Glutamatergic neuron (in vitro differentiated cells): ENCODE measurements at regions not wholly inside any gene's neighbourhood (a gene's known extent, or its start where the extent isn't known, plus 50 kb on each side); places are given as distances from the start of the nearest gene placed in this dataset.

Experiments used
- DNase-seq: peaks from one replicate; pipeline ENCODE4 v3.0.0; 2022
- H3K27ac Mint-ChIP-seq: one replicate; pipeline ENCODE4 v1.8.0; 2020; ENCODE audit warnings: mild to moderate bottlenecking, mixed read lengths, inconsistent platforms; ENCODE audit not compliant: unreplicated experiment
- H3K27me3 Mint-ChIP-seq: one replicate; pipeline ENCODE4 v1.8.0; 2020; ENCODE audit warnings: mild to moderate bottlenecking, moderate library complexity, mixed read lengths, inconsistent platforms; ENCODE audit not compliant: unreplicated experiment
- H3K36me3 Mint-ChIP-seq: one replicate; pipeline ENCODE4 v1.8.0; 2020; ENCODE audit warnings: mild to moderate bottlenecking, mixed read lengths, inconsistent platforms; ENCODE audit not compliant: unreplicated experiment
- H3K4me1 Mint-ChIP-seq: one replicate; pipeline ENCODE4 v1.8.0; 2020; ENCODE audit warnings: mild to moderate bottlenecking, low read depth, mixed read lengths, inconsistent platforms; ENCODE audit not compliant: unreplicated experiment
- H3K4me3 Mint-ChIP-seq: one replicate; pipeline ENCODE4 v1.8.0; 2020; ENCODE audit warnings: mild to moderate bottlenecking, mixed read lengths, inconsistent platforms; ENCODE audit not compliant: unreplicated experiment
- H3K9me3 Mint-ChIP-seq: one replicate; pipeline ENCODE4 v1.8.0; 2020; ENCODE audit warnings: mild to moderate bottlenecking, moderate library complexity, mixed read lengths, inconsistent platforms; ENCODE audit not compliant: unreplicated experiment
- CTCF ChIP-seq: fragments of 200-600 bp; sonication (generic); IDR thresholded peaks from one replicate; pipeline ENCODE4 v1.5.0; 2021; ENCODE audit not compliant: partially characterized antibody, unreplicated experiment

- DNase-seq, result no peak
- H3K4me3 Mint-ChIP-seq, result no peak overlapping the region
- TF ChIP-seq CTCF, result no peak
- no peaks in the 10 kb centered on the region for H3K9me3 Mint-ChIP-seq
- no peaks in the 10 kb centered on the region for H3K27me3 Mint-ChIP-seq
- H3K4me1 Mint-ChIP-seq, result no peaks in the 10 kb centered on the region
- H3K27ac Mint-ChIP-seq, result no peak overlapping the region
- H3K36me3 Mint-ChIP-seq, result no peaks in the 10 kb centered on the region
Measured at GRCh38 chr3:164507886-164508285, 570.4 kb downstream of the SI start.

GRCh38 chr3:164498917-164499316 is 579.4 kb downstream of the SI start:
- Mint-ChIP-seq H3K9me3 (no peaks in the 10 kb centered on the region), H3K27ac (no peak overlapping the region), H3K4me3 (no peak overlapping the region), H3K36me3 (no peaks in the 10 kb centered on the region), H3K4me1 (no peaks in the 10 kb centered on the region), H3K27me3 (no peaks in the 10 kb centered on the region)
- TF ChIP-seq CTCF, result no peak
- DNase-seq, result no peak

- Mint-ChIP-seq H3K9me3 (no peaks in the 10 kb centered on the region), H3K36me3 (no peaks in the 10 kb centered on the region), H3K4me1 (no peaks in the 10 kb centered on the region), H3K27ac (no peak overlapping the region), H3K27me3 (no peaks in the 10 kb centered on the region), H3K4me3 (no peak overlapping the region)
- no peak for DNase-seq
- TF ChIP-seq CTCF, result no peak
Measured at GRCh38 chr3:164488893-164489292, 589.4 kb downstream of the SI start.

- H3K9me3 Mint-ChIP-seq, result no peaks in the 10 kb centered on the region
- no peaks in the 10 kb centered on the region for H3K36me3 Mint-ChIP-seq
- no peak for TF ChIP-seq CTCF
- H3K27me3 Mint-ChIP-seq, result peaks cover under 1% of the 10 kb centered on the region
- H3K4me1 Mint-ChIP-seq, result no peaks in the 10 kb centered on the region
- no peak for DNase-seq
- no peak overlapping the region for H3K4me3 Mint-ChIP-seq
- no peak overlapping the region for H3K27ac Mint-ChIP-seq
Measured at GRCh38 chr3:164486150-164486549, 592.1 kb downstream of the SI start.

GRCh38 chr3:164479978-164480377 is 598.3 kb downstream of the SI start:
- Mint-ChIP-seq H3K36me3 (no peaks in the 10 kb centered on the region), H3K27me3 (peaks cover 2% of the 10 kb centered on the region), H3K27ac (no peak overlapping the region), H3K9me3 (no peaks in the 10 kb centered on the region), H3K4me3 (no peak overlapping the region), H3K4me1 (no peaks in the 10 kb centered on the region)
- DNase-seq, result no peak
- TF ChIP-seq CTCF, result no peak
